GM12864 (cell line): ENCODE measurements at regions not wholly inside any gene's neighbourhood (a gene's known extent, or its start where the extent isn't known, plus 50 kb on each side); places are given as distances from the start of the nearest gene placed in this dataset.

Experiments
- DNase-seq: peaks from one replicate; pipeline ENCODE4 v3.0.0-alpha.2; 2011; ENCODE audit warnings: low read depth
- H3K4me3 ChIP-seq: 2 replicates; pipeline ENCODE4 v1.5.1; 2011; ENCODE audit warnings: mild to moderate bottlenecking, low read depth, low read length, control low read depth
- TF ChIP-seq, protein P1 (sequence below): IDR thresholded peaks from 2 replicates; pipeline ENCODE4 v1.5.1; 2011; ENCODE audit warnings: low read depth, mild to moderate bottlenecking, moderate library complexity, low read length, control low read depth, inconsistent platforms; ENCODE audit errors: missing control alignments

DNA sequence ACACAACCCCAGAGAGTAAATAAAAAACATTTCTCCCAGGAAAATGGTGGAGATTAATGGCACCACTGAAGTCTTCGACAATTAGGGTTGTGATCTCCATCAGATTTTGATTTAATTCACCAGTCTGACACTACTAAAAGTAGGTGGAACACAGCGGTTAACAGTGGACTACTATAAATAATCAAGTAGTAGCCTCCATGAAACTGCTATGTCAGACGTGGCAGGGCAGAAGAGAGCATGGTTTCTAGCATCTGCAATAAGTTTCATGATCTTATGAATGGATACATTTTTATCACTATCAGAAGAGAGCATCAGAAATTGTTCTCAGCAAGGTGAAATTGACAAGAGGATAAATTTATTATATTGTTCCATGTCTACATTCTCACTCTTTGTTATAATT, 1706.6 kb downstream of the MRPL39 start:
- no peak overlapping the region for H3K4me3 ChIP-seq
- TF ChIP-seq, protein P1, sequence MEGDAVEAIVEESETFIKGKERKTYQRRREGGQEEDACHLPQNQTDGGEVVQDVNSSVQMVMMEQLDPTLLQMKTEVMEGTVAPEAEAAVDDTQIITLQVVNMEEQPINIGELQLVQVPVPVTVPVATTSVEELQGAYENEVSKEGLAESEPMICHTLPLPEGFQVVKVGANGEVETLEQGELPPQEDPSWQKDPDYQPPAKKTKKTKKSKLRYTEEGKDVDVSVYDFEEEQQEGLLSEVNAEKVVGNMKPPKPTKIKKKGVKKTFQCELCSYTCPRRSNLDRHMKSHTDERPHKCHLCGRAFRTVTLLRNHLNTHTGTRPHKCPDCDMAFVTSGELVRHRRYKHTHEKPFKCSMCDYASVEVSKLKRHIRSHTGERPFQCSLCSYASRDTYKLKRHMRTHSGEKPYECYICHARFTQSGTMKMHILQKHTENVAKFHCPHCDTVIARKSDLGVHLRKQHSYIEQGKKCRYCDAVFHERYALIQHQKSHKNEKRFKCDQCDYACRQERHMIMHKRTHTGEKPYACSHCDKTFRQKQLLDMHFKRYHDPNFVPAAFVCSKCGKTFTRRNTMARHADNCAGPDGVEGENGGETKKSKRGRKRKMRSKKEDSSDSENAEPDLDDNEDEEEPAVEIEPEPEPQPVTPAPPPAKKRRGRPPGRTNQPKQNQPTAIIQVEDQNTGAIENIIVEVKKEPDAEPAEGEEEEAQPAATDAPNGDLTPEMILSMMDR, result no peak
- no peak for DNase-seq

DNA sequence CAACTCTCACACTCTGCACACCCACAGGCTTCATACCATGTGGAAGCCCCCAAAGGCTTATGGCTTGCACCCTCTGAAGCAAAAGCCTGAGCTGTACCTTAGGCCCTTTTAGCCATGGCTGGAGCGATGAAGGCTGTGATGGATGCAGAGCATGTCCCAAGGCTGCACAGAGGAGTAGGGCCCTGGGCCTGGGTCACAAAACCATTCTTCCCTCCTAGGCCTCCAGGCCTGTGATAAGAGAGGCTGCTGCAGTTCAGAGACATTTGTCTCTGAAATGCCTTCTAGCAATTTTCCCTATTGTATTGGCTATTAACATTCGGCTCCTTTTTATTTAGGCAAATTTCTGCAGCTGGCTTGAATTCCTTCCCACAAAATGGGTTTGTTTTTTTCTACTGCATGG, 1707.7 kb downstream of the MRPL39 start:
- DNase-seq, result no peak
- H3K4me3 ChIP-seq, result no peak overlapping the region
- TF ChIP-seq, protein P1, result no peak

DNA sequence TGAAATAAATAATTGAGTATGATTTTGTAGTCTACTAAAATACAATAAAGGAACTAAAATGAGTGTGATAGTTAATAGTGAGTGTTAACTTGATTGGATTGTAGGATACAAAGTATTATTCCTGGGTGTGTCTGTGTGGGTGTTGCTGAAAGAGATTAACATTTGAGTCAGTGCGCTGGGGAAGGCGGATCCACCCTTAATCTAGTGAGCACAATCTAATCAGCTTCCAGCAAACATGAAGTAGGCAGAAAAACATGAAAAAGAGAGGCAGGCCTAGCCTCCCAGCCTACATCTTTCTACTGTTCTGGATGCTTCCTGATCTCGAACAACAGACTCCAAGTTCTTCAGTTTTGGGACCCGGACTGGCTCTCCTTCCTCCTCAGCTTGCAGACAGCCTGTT, 1716.6 kb downstream of the MRPL39 start:
- H3K4me3 ChIP-seq, result no peak overlapping the region
- TF ChIP-seq, protein P1, result no peak
- DNase-seq, result no peak

DNA sequence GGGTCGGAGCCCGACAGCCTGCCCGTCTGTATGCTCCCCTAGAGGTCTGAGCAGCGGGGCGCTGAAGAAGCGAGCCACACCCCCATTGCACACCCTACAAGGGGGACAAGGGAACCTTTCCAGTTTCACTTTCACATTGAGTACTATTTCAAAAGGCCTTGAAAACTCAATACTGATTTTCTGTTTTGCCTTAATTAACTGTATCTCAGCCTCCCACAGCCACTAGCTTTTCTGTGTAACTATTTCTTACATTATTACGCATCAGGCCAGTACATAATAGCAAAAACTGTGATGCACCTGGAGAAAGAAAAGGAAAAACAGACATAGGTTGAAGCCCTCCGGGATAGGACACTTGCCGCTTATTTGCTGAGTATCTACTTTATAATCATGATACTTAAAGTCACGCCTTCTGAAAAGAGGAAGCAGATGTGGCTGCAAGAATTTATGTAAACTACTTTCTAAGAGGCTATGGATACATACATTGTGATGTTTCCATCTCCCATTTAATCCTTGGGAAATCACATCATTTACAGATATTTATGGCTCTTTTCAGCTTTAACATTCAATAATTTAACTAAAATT, 1719.5 kb downstream of the MRPL39 start:
- no peak overlapping the region for H3K4me3 ChIP-seq
- no peak for DNase-seq

DNA sequence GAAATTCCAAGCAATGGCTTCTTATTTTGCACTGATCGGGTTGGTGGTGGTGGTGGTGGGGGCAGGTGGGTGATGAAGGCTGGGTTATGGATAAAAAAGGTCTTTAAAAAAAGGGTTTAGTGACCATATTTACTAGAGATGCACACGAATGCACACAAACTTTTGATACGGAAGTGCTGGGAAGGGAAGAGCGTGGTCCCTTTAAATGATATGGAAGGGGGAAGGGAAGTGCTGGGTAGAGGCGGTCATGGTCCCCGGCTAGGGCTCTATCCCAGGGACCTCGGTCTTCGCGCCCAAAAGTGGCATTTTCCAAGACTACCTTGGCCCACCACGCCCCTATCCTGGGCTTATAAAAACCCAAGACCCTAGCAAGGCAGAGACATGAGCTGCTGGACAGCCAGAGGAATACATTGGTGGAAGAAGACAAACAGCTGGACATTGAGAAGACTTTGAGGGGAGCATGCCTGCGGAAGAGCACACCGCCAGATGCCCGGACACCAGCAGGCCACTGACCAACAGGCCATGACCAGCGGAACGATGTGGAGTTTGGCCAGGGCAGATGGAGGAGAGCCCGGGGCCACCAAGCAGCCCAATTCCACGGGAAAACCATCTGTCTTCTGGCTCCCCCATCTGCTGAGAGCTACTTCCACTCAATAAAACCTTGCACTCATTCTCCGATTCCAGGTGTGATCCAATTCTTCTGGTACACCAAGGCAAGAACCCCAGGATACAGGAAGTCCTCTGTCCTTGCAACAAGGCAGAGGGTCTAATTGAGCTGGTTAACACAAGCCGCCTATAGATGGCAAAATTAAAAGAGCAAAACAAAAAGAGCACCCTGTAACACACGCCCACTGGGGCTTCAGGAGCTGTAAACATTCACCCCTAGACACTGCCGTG, 1720.2 kb downstream of the MRPL39 start:
- DNase-seq, result no peak
- TF ChIP-seq, protein P1, result no peak
- no peak overlapping the region for H3K4me3 ChIP-seq

More for the DNA sequence above, 1719.5 kb downstream of the MRPL39 start:
- TF ChIP-seq, protein P1, result no peak

DNA sequence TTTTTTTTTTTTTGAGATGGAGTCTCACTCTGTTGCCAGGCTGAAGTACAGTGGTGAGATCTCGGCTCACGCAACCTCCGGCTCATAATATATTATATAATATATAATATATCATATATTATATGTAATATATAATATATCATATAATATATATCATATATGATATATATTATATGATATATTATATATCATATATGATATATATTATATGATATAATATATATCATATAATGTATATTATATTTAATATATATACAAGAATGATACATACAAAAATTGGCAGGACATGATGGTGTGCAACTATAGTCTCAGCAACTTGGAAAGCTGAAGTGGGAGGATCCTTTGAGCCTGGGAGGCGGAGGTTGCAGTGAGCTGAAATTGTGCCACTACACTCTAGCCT, 1725.5 kb downstream of the MRPL39 start:
- H3K4me3 ChIP-seq, result no peak overlapping the region
- no peak for DNase-seq
- TF ChIP-seq, protein P1, result no peak
